ENCODE measurements at regions not wholly inside any gene's neighbourhood (a gene's known extent, or its start where the extent isn't known, plus 50 kb on each side); places are given as distances from the start of the nearest gene placed in this dataset.

DNA sequence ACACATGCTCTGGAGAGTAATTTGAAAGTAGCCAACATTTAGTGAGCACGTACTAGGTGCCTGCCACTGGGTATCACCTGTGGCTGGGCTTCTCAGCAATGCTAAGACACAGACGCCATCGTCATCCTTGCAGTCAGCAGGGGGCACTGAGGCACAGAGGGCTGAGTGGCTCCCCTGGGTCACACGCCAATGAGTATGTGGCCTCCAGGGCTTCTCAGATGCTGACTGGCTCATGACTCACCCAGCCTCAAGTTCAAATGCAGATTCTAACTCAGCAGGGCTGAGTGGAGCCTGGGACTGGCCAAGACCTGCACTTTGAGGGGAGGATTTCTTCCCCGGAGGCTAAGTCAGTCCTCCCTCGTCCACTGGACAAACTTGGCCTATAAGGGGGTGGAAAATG, 115.1 kb upstream of the CACNA1A start:
- H3K36me3 ChIP-seq (ENCODE audit: insufficient read depth, low read length), result no peaks in the 10 kb centered on the region
- TF ChIP-seq, protein P1, sequence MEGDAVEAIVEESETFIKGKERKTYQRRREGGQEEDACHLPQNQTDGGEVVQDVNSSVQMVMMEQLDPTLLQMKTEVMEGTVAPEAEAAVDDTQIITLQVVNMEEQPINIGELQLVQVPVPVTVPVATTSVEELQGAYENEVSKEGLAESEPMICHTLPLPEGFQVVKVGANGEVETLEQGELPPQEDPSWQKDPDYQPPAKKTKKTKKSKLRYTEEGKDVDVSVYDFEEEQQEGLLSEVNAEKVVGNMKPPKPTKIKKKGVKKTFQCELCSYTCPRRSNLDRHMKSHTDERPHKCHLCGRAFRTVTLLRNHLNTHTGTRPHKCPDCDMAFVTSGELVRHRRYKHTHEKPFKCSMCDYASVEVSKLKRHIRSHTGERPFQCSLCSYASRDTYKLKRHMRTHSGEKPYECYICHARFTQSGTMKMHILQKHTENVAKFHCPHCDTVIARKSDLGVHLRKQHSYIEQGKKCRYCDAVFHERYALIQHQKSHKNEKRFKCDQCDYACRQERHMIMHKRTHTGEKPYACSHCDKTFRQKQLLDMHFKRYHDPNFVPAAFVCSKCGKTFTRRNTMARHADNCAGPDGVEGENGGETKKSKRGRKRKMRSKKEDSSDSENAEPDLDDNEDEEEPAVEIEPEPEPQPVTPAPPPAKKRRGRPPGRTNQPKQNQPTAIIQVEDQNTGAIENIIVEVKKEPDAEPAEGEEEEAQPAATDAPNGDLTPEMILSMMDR (IDR thresholded peaks at IDR 0.05; ENCODE audit: borderline replicate concordance, extremely low read depth, low read length, poor library complexity, severe bottlenecking), result peak; percentile 31
- no peak for TF ChIP-seq EZH2 (IDR thresholded peaks at IDR 0.05; ENCODE audit: borderline replicate concordance, low read depth, low read length, severe bottlenecking)
- no peak overlapping the region for H3K27ac ChIP-seq (ENCODE audit: low read length)
- H3K4me2 ChIP-seq (ENCODE audit: insufficient read depth, low read length), result no peak overlapping the region
- ATAC-seq (ENCODE audit: insufficient read depth, low read depth) (peak; percentile 31; the same call in 1 of the 3 replicates), DNase-seq (peak; percentile 11)
- peaks cover 19% of the 10 kb centered on the region for H3K27me3 ChIP-seq (ENCODE audit: insufficient read depth, low read length, poor library complexity)
- H3K79me2 ChIP-seq (ENCODE audit: insufficient read depth, low read length), result no peaks in the 10 kb centered on the region
- no peaks in the 10 kb centered on the region for H3K9me3 ChIP-seq (ENCODE audit: insufficient read depth, low read length, severe bottlenecking)
- H4K20me1 ChIP-seq (ENCODE audit: insufficient read depth, low read length), result no peaks in the 10 kb centered on the region
- no peak overlapping the region for H2AFZ ChIP-seq (ENCODE audit: low read depth, low read length)
- no peak overlapping the region for H3K9ac ChIP-seq (ENCODE audit: low read depth, low read length)
- no peaks in the 10 kb centered on the region for H3K4me1 ChIP-seq (ENCODE audit: insufficient read depth, low read length)
- H3K4me3 ChIP-seq (ENCODE audit: low read depth in 1 of 2, low read length in 2 of 2), result no peak overlapping the region

DNA sequence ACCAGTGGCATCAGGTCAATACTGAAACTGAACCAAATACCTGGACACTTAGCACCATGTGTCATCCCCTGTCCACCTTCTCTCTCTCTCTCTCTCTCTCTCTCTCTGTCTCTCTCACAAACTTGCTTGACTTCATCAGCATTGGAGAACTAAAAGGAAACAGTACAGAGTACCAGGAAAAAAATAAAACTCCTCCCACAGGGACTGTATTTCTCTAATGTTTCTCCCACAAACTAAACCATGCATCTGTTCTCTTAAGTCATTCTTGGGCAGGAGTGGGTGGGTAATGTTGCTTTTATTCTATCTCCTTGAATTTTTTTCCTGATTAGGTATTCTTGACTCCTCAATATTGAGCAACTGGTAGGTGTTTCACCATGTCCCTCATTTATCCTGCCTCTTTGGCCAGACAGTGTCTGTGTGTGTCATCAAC, 112.9 kb upstream of the CACNA1A start:
- no peaks in the 10 kb centered on the region for H3K36me3 ChIP-seq (ENCODE audit: insufficient read depth, low read length)
- no peak overlapping the region for H2AFZ ChIP-seq (ENCODE audit: low read depth, low read length)
- H3K27me3 ChIP-seq (ENCODE audit: insufficient read depth, low read length, poor library complexity), result peaks cover 13% of the 10 kb centered on the region
- no peak overlapping the region for H3K4me3 ChIP-seq (ENCODE audit: low read depth in 1 of 2, low read length in 2 of 2)
- no peak overlapping the region for H3K9ac ChIP-seq (ENCODE audit: low read depth, low read length)
- no peaks in the 10 kb centered on the region for H3K79me2 ChIP-seq (ENCODE audit: insufficient read depth, low read length)
- H3K4me2 ChIP-seq (ENCODE audit: insufficient read depth, low read length), result no peak overlapping the region
- H4K20me1 ChIP-seq (ENCODE audit: insufficient read depth, low read length), result no peaks in the 10 kb centered on the region
- no peaks in the 10 kb centered on the region for H3K4me1 ChIP-seq (ENCODE audit: insufficient read depth, low read length)
- TF ChIP-seq, protein P1 (IDR thresholded peaks at IDR 0.05; ENCODE audit: borderline replicate concordance, extremely low read depth, low read length, poor library complexity, severe bottlenecking), result no peak
- no peak for TF ChIP-seq EZH2 (IDR thresholded peaks at IDR 0.05; ENCODE audit: borderline replicate concordance, low read depth, low read length, severe bottlenecking)
- H3K9me3 ChIP-seq (ENCODE audit: insufficient read depth, low read length, severe bottlenecking), result no peaks in the 10 kb centered on the region
- no peak overlapping the region for H3K27ac ChIP-seq (ENCODE audit: low read length)
- DNase-seq (no peak), ATAC-seq (ENCODE audit: insufficient read depth, low read depth) (no peak)

DNA sequence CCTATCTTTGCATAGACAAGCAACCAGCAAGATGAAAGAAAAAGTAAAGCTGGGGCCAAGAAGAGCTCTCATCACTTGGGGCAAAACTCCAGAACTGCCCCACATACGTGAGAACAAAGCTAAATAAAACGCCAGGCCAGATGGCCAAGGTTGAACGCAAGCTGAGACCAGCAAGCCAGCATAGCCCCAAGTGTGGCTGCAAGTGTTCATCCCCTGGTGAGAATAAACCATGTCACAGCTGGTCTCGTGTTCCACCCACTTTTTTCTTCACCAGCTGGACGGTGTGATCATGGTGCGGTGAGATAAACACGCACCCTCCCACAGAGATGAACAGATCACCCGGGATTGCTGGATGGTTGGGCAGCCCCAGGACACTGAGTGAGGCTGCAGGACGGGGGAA, 109.6 kb upstream of the CACNA1A start:
- Histone ChIP-seq H3K27me3 (ENCODE audit: insufficient read depth, low read length, poor library complexity) (peaks cover 3% of the 10 kb centered on the region), H3K9me3 (ENCODE audit: insufficient read depth, low read length, severe bottlenecking) (no peaks in the 10 kb centered on the region), H3K36me3 (ENCODE audit: insufficient read depth, low read length) (no peaks in the 10 kb centered on the region), H3K9ac (ENCODE audit: low read depth, low read length) (no peak overlapping the region), H3K79me2 (ENCODE audit: insufficient read depth, low read length) (no peaks in the 10 kb centered on the region), H3K4me2 (ENCODE audit: insufficient read depth, low read length) (no peak overlapping the region), H4K20me1 (ENCODE audit: insufficient read depth, low read length) (no peaks in the 10 kb centered on the region), H2AFZ (ENCODE audit: low read depth, low read length) (no peak overlapping the region), H3K4me3 (ENCODE audit: low read depth in 1 of 2, low read length in 2 of 2) (no peak overlapping the region), H3K4me1 (ENCODE audit: insufficient read depth, low read length) (no peaks in the 10 kb centered on the region), H3K27ac (ENCODE audit: low read length) (no peak overlapping the region)
- TF ChIP-seq EZH2 (IDR thresholded peaks at IDR 0.05; ENCODE audit: borderline replicate concordance, low read depth, low read length, severe bottlenecking), result no peak
- TF ChIP-seq, protein P1 (IDR thresholded peaks at IDR 0.05; ENCODE audit: borderline replicate concordance, extremely low read depth, low read length, poor library complexity, severe bottlenecking), result no peak
- DNase-seq (no peak), ATAC-seq (ENCODE audit: insufficient read depth, low read depth) (no peak)

DNA sequence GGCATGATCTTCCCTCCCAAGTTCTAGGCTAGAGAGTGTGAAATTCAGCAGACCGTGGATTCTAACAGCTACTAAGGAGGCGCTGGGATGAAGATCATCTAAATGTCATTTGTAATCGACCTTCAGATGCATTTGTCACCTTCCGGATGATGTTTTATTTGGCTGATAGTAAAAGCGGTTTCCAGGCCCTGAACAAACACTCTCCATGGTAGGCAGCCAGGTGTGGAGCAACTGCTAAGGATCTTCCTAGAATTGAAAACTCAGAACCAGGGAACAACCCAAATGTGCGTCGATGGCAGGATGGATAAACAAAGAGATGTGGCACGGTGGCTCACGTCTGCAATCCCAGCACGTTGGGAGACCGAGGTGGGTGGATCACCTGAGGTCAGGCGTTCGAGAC, 107.2 kb upstream of the CACNA1A start:
- no peak overlapping the region for H2AFZ ChIP-seq (ENCODE audit: low read depth, low read length)
- DNase-seq (no peak), ATAC-seq (ENCODE audit: insufficient read depth, low read depth) (no peak)
- no peaks in the 10 kb centered on the region for H3K4me1 ChIP-seq (ENCODE audit: insufficient read depth, low read length)
- no peaks in the 10 kb centered on the region for H3K79me2 ChIP-seq (ENCODE audit: insufficient read depth, low read length)
- H3K4me2 ChIP-seq (ENCODE audit: insufficient read depth, low read length), result no peak overlapping the region
- H3K9ac ChIP-seq (ENCODE audit: low read depth, low read length), result no peak overlapping the region
- H3K36me3 ChIP-seq (ENCODE audit: insufficient read depth, low read length), result no peaks in the 10 kb centered on the region
- H3K9me3 ChIP-seq (ENCODE audit: insufficient read depth, low read length, severe bottlenecking), result no peaks in the 10 kb centered on the region
- no peak overlapping the region for H3K4me3 ChIP-seq (ENCODE audit: low read depth in 1 of 2, low read length in 2 of 2)
- no peak overlapping the region for H3K27ac ChIP-seq (ENCODE audit: low read length)
- no peaks in the 10 kb centered on the region for H4K20me1 ChIP-seq (ENCODE audit: insufficient read depth, low read length)
- peaks cover 3% of the 10 kb centered on the region for H3K27me3 ChIP-seq (ENCODE audit: insufficient read depth, low read length, poor library complexity)
- TF ChIP-seq, protein P1 (IDR thresholded peaks at IDR 0.05; ENCODE audit: borderline replicate concordance, extremely low read depth, low read length, poor library complexity, severe bottlenecking), result no peak
- no peak for TF ChIP-seq EZH2 (IDR thresholded peaks at IDR 0.05; ENCODE audit: borderline replicate concordance, low read depth, low read length, severe bottlenecking)
